GM12892 (cell line): ENCODE measurements at regions not wholly inside any gene's neighbourhood (a gene's known extent, or its start where the extent isn't known, plus 50 kb on each side); places are given as distances from the start of the nearest gene placed in this dataset.

Experiments
- POLR2A ChIP-seq: IDR thresholded peaks from 2 replicates; pipeline ENCODE4 v1.6.1; 2011; ENCODE audit warnings: low read depth, low read length, control low read depth
- POLR2AphosphoS5 ChIP-seq: IDR thresholded peaks from 2 replicates; pipeline ENCODE4 v1.6.1; 2011; ENCODE audit warnings: low read depth, low read length, control low read depth
- TAF1 ChIP-seq: IDR thresholded peaks from 2 replicates; pipeline ENCODE4 v1.6.1; 2011; ENCODE audit warnings: low read depth, mild to moderate bottlenecking, control low read depth, low read length, borderline replicate concordance

- TF ChIP-seq POLR2A (no peak), TAF1 (no peak), POLR2AphosphoS5 (no peak)
These were observed 733.0 kb downstream of the TUSC7 start for GRCh38 chr3:117442566-117442965.
